Bone marrow (tissue), 2 donors: ENCODE measurements at regions not wholly inside any gene's neighbourhood (a gene's known extent, or its start where the extent isn't known, plus 50 kb on each side); places are given as distances from the start of the nearest gene placed in this dataset.
"Not testable (repeated sequence)": the region's sequence is repeated elsewhere in the genome, so short reads cannot be mapped to it uniquely, and the experiment has no call there.

Experiments
- DNase-seq, 2 donors: peaks; one replicate each; lab custom pipeline; 2025; lab: John Stamatoyannopoulos, UW

GRCh38 chr21:17048974-17049373 lies 463.9 kb upstream of the CXADR start:
- DNase-seq = no peak

- DNase-seq = no peak
These were observed 462.7 kb upstream of the CXADR start for GRCh38 chr21:17050156-17050555.

- no peak for DNase-seq
These were observed 462.2 kb upstream of the CXADR start for GRCh38 chr21:17050646-17051045.

GRCh38 chr21:17051054-17051453 lies 461.8 kb upstream of the CXADR start:
- DNase-seq = no peak

- DNase-seq = no peak
These were observed 459.5 kb upstream of the CXADR start for GRCh38 chr21:17053321-17053720.

DNA sequence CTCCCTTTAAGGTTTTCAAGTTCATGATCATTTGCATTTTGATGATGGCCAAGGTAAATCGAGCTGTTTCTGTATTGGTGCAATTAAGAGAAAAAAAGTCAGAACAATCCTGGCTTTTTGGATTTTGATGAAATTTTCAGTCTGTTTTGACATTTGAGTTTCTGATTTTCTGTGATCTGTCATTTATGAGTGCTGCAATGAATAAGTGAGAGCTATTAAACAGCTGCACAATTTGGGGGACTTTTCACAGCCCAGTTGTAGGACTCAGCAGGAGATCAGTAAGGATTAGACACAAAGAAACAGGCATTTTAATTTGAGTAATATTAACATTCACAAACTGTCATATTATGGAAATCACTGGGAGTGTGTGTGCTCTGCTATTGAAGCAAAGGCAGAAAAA lies 452.9 kb upstream of the CXADR start:
- no peak for DNase-seq

GRCh38 chr21:17066006-17066405 lies 446.8 kb upstream of the CXADR start:
- DNase-seq = no peak

DNA sequence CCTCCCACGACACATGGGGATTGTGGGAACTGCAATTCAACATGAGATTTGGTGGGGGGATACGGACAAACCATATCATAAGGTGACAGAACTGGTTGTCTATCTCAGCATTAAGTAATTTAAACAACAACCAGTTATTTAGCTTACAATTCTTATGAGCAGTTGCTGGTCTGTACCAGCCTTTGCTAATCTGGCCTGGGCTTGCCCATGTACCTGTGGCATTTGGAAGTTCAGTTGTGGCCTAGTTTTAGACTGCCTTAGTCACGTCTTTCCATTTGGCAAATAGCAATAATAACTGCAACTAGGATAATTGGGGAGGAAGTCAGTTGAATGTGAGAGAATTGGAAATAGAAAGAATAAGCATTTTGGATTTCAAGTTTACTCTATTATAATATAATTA lies 441.8 kb upstream of the CXADR start:
- DNase-seq = no peak

DNA sequence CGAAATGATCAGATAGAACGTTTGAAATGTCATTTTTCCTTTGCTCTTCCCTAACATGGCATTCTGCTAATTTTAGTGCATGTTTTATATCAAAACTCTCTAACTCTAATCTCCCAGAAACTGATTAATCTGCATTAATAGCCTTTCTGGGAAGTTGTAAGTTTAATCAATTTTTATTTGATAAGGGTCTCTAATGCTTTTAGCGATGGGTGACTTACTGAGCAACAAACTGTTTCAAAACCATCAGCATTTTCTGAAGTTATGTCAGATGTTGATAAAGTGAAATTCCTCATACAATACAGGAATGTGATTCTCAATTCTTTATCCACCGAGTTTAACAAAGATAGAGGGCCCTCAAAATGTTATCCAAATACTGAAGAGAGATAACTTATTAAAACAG lies 431.6 kb upstream of the CXADR start:
- no peak for DNase-seq

DNA sequence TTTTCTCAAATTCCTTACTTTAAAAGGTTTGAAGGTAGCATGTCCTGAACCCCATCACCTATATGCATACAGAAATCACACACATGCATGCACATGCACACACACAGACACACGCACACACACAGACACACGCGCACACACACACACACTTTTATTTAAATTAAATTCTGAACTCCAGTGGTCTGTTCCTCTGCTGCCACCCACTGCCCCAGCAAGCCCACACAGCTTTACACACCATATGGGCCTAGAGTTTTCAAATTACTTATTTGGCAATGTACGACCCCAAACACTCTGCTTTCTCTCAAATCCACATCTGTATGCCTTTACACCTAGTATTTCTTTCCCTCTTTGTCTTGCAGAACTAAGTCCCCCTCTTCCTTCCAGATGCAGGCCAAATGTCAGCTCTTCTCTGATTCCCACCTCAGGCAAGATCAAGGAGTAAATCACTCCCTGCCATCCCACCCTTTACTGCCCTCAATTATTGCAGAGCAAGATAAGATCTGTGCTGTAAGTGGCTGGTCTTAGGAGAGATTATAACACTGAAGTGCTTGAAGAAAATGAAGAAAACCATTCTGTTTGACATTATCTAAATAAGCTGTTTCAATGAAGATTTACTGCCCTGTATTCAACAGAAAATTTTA lies 429.9 kb upstream of the CXADR start:
- DNase-seq = no peak

GRCh38 chr21:17085707-17086106 lies 427.1 kb upstream of the CXADR start:
- DNase-seq = no peak

DNA sequence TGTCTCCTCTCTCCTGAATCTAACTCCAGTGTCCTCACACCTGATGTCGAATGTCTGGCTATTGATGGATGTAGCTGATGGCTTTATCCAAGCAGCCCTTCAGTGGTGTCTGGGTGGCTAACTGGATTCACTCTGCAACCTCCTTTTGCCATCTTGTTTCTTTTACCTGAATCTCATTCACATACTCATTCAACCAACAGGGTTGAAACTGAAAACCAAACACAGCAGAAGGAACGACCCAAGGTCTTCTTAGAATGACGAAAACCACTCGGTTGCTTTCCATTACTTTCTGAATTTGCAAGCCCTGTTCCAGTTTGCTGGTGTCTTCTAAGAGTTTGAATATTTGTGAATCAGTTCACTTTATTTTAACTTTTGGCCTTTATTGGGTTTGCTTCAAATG lies 424.3 kb upstream of the CXADR start:
- no peak for DNase-seq

- DNase-seq = no peak
These were observed 423.8 kb upstream of the CXADR start for GRCh38 chr21:17089091-17089491.

- no peak for DNase-seq
These were observed 411.1 kb upstream of the CXADR start for GRCh38 chr21:17101696-17102095.

DNA sequence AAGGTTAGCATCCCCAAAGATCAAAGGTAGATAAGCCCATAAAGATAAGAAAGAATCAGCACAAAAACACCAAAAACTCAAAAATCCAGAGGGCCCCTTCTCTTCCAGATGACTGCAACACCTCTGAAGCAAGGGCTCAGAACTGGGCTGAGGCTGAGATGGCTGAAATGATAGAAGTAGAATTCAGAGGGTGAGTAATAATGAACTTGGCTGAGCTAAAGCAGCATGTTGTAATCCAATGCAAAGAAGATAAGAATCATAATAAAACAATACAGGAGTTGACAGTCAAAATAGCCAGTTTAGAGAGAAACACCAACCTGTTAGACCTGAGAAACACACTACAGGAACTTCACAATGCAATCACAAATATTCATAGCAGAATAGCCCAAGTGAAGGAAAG lies 406.9 kb upstream of the CXADR start:
- DNase-seq = no peak

- DNase-seq = no peak
These were observed 398.8 kb upstream of the CXADR start for GRCh38 chr21:17114045-17114444.

- DNase-seq = no peak
These were observed 394.0 kb upstream of the CXADR start for GRCh38 chr21:17118638-17119384.

DNA sequence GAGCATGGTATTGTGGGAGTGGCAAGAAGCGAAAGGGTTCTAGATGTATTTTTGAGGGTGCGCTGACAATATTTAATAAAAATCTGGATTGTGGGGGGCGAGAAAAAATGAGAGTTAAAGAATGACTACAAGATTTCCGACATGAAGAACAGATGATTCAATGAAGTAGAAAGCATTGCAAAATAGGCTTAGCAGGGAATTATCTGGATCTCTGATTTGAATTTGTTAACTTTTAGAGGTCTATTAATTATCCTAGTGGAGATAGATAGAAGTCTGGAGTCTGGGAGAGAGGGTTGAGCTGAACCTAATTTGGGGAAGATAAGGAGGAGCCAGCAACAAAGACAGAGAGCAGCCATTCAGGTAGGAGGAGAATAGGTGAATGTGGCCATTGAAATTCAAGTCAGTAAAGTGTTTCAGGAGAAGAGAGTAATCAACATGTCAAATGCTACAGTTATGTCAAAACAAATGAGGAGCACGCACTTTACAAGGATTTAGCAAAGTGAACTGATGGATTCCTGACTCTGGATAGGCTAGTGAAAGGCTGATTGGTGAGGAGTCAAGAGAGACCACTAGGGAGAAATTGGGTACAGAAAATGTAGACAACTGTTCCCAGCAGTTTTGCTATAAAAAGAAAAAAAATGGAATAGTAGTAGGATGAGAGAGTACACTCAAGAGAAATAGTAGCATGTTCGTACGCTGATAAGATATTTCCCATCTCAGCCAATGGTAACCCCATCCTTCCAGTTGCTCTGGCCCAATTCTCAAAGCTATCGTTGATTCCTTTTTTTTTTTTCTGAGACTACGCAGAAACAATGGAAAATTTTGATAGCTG lies 393.2 kb upstream of the CXADR start:
- DNase-seq = no peak

GRCh38 chr21:17127395-17127794 lies 385.4 kb upstream of the CXADR start:
- not testable (repeated sequence) for DNase-seq

- DNase-seq = no peak
These were observed 384.7 kb upstream of the CXADR start for GRCh38 chr21:17128132-17128531.

- not testable (repeated sequence) for DNase-seq
These were observed 373.7 kb upstream of the CXADR start for GRCh38 chr21:17139159-17139558.

DNA sequence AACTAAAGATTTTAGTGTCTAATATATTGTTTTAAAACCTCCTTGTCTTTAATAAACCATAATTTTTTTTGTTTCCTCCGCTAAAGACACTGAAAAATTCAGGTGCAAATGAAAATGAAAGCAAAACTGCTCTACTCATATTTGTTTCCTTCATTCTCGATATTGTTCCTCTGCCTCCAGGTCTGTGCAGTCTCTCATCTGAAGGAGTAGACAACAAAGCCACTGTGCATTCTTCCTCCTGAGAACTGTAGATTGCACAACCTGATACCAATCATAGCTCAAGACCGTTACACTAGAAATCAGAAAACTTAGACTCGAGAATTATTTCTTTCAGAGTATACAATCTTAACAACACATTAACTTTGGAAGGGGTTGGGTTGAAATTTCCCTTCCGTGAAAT lies 373.1 kb upstream of the CXADR start:
- DNase-seq = no peak

DNA sequence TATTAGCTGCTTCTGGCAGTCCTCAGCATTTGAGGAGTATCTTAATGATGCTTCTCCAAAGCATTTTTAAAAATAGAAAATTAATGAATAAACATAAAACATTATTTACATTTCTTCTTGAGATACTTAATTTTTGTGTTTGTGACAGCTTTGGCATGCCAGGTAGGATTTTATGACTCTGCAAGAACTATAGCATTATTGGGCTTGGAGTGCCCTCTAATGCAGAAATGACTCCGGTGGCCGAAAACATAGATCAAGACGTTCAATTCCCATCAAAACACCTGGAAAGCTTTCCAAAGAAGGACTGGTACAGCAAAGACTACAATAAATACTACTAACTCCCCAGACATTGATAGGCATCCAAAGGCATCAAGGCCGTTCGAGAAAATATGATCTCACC lies 366.4 kb upstream of the CXADR start:
- DNase-seq = no peak
